ENCODE measurements at regions not wholly inside any gene's neighbourhood (a gene's known extent, or its start where the extent isn't known, plus 50 kb on each side); places are given as distances from the start of the nearest gene placed in this dataset.
"Not testable (repeated sequence)": the region's sequence is repeated elsewhere in the genome, so short reads cannot be mapped to it uniquely, and the experiment has no call there.

GRCh38 chr5:52015760-52016159 lies 632.5 kb downstream of the ISL1 start:
- no peak for DNase-seq (ENCODE audit: low read depth in 2 of 2)

- no peak for DNase-seq (ENCODE audit: low read depth in 2 of 2)
These were observed 634.3 kb downstream of the ISL1 start for GRCh38 chr5:52017567-52017966.

- no peak for DNase-seq (ENCODE audit: low read depth in 2 of 2)
These were observed 641.1 kb downstream of the ISL1 start for GRCh38 chr5:52024359-52024758.

GRCh38 chr5:52029836-52030235 lies 646.6 kb downstream of the ISL1 start:
- not testable (repeated sequence) for DNase-seq (ENCODE audit: low read depth in 2 of 2)

GRCh38 chr5:52041842-52042241 lies 658.6 kb downstream of the ISL1 start:
- no peak for DNase-seq (ENCODE audit: low read depth in 2 of 2)

GRCh38 chr5:52043137-52043536 lies 659.9 kb downstream of the ISL1 start:
- no peak for DNase-seq (ENCODE audit: low read depth in 2 of 2)

- no peak for DNase-seq (ENCODE audit: low read depth in 2 of 2)
These were observed 660.3 kb downstream of the ISL1 start for GRCh38 chr5:52043543-52043942.

GRCh38 chr5:52051759-52052158 lies 668.5 kb downstream of the ISL1 start:
- no peak for DNase-seq (ENCODE audit: low read depth in 2 of 2)

- no peak for DNase-seq (ENCODE audit: low read depth in 2 of 2)
These were observed 679.9 kb downstream of the ISL1 start for GRCh38 chr5:52063186-52063585.

GRCh38 chr5:52065182-52065581 lies 681.9 kb downstream of the ISL1 start:
- no peak for DNase-seq (ENCODE audit: low read depth in 2 of 2)

GRCh38 chr5:52069997-52070396 lies 686.7 kb downstream of the ISL1 start:
- DNase-seq (ENCODE audit: low read depth in 2 of 2): no peak

GRCh38 chr5:52073993-52074689 lies 690.9 kb downstream of the ISL1 start:
- no peak for DNase-seq (ENCODE audit: low read depth in 2 of 2)

GRCh38 chr5:52077941-52078815 lies 694.9 kb downstream of the ISL1 start:
- DNase-seq (ENCODE audit: low read depth in 2 of 2): no peak

GRCh38 chr5:52102311-52102710 lies 685.4 kb upstream of the ITGA1 start:
- DNase-seq (ENCODE audit: low read depth in 2 of 2): not testable (repeated sequence)

- no peak for DNase-seq (ENCODE audit: low read depth in 2 of 2)
These were observed 680.4 kb upstream of the ITGA1 start for GRCh38 chr5:52107210-52107905.

GRCh38 chr5:52119768-52120167 lies 667.9 kb upstream of the ITGA1 start:
- no peak for DNase-seq (ENCODE audit: low read depth in 2 of 2)

- DNase-seq (ENCODE audit: low read depth in 2 of 2): no peak
These were observed 655.7 kb upstream of the ITGA1 start for GRCh38 chr5:52132053-52132452.

- DNase-seq (ENCODE audit: low read depth in 2 of 2): no peak
These were observed 653.6 kb upstream of the ITGA1 start for GRCh38 chr5:52134013-52134650.

- no peak for DNase-seq (ENCODE audit: low read depth in 2 of 2)
These were observed 647.7 kb upstream of the ITGA1 start for GRCh38 chr5:52139888-52140615.

GRCh38 chr5:52148679-52149078 lies 639.0 kb upstream of the ITGA1 start:
- no peak for DNase-seq (ENCODE audit: low read depth in 2 of 2)

GRCh38 chr5:52150501-52150900 lies 637.2 kb upstream of the ITGA1 start:
- DNase-seq (ENCODE audit: low read depth in 2 of 2): no peak
